Omental fat pad (tissue), 3 donors: ENCODE measurements at regions not wholly inside any gene's neighbourhood (a gene's known extent, or its start where the extent isn't known, plus 50 kb on each side); places are given as distances from the start of the nearest gene placed in this dataset.

Experiments used
- ATAC-seq: fragments of 150-250 bp; one replicate; pipeline ENCODE4 v1.9.1; 2016; ENCODE audit warnings: mild to moderate bottlenecking, moderate library complexity; ENCODE audit not compliant: low FRiP score
- DNase-seq: peaks from one replicate; pipeline ENCODE4 v3.0.0-alpha.2; 2019; ENCODE audit warnings: low spot score
- TF ChIP-seq, protein P1 (sequence below), 3 donors: fragments of 450-650 bp; IDR thresholded peaks; one replicate each; pipeline ENCODE4 v1.5.1; 2016 to 2017; ENCODE audit warnings: antibody characterized with exemption in 3 of 3, mild to moderate bottlenecking in 3 of 3, moderate library complexity in 2 of 3

- no peak for ATAC-seq
- no peak for DNase-seq
- TF ChIP-seq, protein P1, sequence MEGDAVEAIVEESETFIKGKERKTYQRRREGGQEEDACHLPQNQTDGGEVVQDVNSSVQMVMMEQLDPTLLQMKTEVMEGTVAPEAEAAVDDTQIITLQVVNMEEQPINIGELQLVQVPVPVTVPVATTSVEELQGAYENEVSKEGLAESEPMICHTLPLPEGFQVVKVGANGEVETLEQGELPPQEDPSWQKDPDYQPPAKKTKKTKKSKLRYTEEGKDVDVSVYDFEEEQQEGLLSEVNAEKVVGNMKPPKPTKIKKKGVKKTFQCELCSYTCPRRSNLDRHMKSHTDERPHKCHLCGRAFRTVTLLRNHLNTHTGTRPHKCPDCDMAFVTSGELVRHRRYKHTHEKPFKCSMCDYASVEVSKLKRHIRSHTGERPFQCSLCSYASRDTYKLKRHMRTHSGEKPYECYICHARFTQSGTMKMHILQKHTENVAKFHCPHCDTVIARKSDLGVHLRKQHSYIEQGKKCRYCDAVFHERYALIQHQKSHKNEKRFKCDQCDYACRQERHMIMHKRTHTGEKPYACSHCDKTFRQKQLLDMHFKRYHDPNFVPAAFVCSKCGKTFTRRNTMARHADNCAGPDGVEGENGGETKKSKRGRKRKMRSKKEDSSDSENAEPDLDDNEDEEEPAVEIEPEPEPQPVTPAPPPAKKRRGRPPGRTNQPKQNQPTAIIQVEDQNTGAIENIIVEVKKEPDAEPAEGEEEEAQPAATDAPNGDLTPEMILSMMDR (IDR thresholded peaks at IDR 0.05), result no peak
Measured at GRCh38 chr9:7407246-7407645, 392.3 kb downstream of the DMAC1 start.

- DNase-seq (no peak), ATAC-seq (no peak)
- TF ChIP-seq, protein P1 (IDR thresholded peaks at IDR 0.05), result no peak
Measured at GRCh38 chr9:7405924-7406604, 393.5 kb downstream of the DMAC1 start.

DNA sequence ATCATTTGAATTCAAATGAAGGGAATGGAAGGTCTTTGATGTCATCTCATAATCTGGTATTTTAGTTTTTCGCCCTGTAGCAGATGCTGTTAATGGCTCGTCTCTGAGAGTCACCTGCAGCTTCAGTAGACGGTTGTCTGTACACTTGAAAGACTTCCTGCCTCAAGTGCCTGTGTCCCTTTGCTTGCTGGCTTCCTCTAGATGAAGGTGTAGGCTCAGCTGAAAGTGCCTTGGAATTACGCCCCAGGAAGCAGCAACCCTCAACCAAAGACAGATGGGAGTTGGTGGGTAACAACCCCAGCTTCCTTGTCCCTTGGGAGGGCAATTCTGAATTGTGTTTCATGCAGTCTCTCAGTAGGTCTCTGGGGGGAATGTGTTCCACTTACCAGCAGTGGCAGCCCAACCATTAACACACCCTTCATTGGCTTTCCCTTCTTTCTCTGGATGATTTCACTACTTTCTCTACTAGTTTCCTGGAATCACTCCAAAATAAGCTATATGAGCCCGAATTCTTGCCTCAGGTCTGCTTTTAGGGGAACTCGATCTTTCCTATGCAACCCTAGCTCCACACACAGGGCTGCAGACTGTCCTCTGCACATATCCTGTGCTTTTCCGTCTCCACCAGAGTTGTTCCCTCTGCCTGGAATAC lies 395.6 kb downstream of the DMAC1 start:
- TF ChIP-seq, protein P1 (IDR thresholded peaks at IDR 0.05), result no peak
- DNase-seq, result no peak
- ATAC-seq, result no peak

- no peak for DNase-seq
- TF ChIP-seq, protein P1 (IDR thresholded peaks at IDR 0.05), result no peak
- no peak for ATAC-seq
Measured at GRCh38 chr9:7403028-7403389, 396.6 kb downstream of the DMAC1 start.

DNA sequence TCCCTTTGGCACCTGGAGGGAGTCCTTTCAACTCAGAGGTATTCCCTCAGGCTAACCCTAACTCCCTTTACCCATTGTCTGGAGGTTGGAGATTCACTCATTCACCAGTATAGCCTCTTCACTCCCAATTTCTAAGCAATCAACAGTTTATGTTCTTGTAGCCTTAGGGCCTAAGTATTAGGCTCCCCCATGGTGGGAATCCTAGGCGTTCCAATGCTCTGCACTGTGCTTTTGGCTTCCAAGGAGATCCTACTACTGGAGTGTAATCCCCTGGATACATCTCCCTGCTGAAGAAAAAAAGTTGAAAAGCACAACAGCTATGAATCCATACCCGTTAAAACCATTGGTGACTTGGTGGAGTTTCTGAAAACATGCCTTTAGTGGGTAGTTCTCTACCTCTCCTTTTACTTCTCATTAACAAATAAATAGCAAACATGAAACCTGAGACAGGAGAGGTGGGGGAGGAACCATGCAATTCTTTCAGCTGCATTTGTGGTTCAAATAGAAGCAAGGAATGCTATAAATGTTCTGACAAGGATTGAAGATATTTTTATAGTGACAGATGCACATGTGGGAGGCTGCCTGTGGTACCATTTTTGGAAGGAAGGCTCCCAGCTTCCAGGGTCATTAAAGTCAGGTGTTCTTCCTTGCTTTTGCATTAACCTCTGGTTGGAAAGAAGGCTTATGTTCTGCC lies 397.1 kb downstream of the DMAC1 start:
- ATAC-seq (no peak), DNase-seq (no peak)
- TF ChIP-seq, protein P1 (IDR thresholded peaks at IDR 0.05), result no peak

- TF ChIP-seq, protein P1 (IDR thresholded peaks at IDR 0.05), result no peak
- DNase-seq (no peak), ATAC-seq (no peak)
Measured at GRCh38 chr9:7401116-7401515, 398.5 kb downstream of the DMAC1 start.
